GM18507 (cell line): ENCODE measurements at regions not wholly inside any gene's neighbourhood (a gene's known extent, or its start where the extent isn't known, plus 50 kb on each side); places are given as distances from the start of the nearest gene placed in this dataset.
A peak's percentile ranks its signal among the peaks of the same experiment; 100 is the strongest.

Experiments used
- DNase-seq: peaks from one replicate; pipeline ENCODE4 v3.0.0; 2011; ENCODE audit warnings: low read depth; ENCODE audit not compliant: insufficient read length; ENCODE audit errors: extremely low spot score
- FAIRE-seq: peaks from 2 replicates; lab custom pipeline; 2011; peaks lifted over from hg19 to GRCh38; lab: Jason Lieb, UNC

GRCh38 chr18:57991552-57991951 lies 52.5 kb upstream of the NEDD4L start:
- FAIRE-seq, result no peak
- DNase-seq, result no peak

GRCh38 chr18:57989536-57989935 lies 54.5 kb upstream of the NEDD4L start:
- no peak for FAIRE-seq
- no peak for DNase-seq

GRCh38 chr18:57984490-57985115 lies 59.4 kb upstream of the NEDD4L start:
- DNase-seq (no peak), FAIRE-seq (no peak)

- no peak for DNase-seq
- FAIRE-seq, result no peak
Observed at GRCh38 chr18:57983965-57984364, 60.1 kb upstream of the NEDD4L start.

- no peak for DNase-seq
- FAIRE-seq, result no peak
Observed at GRCh38 chr18:57983472-57983871, 60.6 kb upstream of the NEDD4L start.

GRCh38 chr18:57982372-57983021 lies 61.5 kb upstream of the NEDD4L start:
- FAIRE-seq, result no peak
- DNase-seq, result no peak

GRCh38 chr18:57981308-57982028 lies 62.6 kb upstream of the NEDD4L start:
- no peak for DNase-seq
- FAIRE-seq, result no peak

- DNase-seq, result no peak
- no peak for FAIRE-seq
Observed at GRCh38 chr18:57980573-57981307, 63.3 kb upstream of the NEDD4L start.

- no peak for DNase-seq
- FAIRE-seq, result peak; percentile 63
Observed at GRCh38 chr18:57976230-57976773, 67.7 kb upstream of the NEDD4L start.

- FAIRE-seq (peak; percentile 64), DNase-seq (no peak)
Observed at GRCh38 chr18:57975805-57976204, 68.2 kb upstream of the NEDD4L start.

GRCh38 chr18:57974585-57975265 lies 69.3 kb upstream of the NEDD4L start:
- FAIRE-seq, result no peak
- DNase-seq, result no peak

GRCh38 chr18:57973889-57974288 lies 70.1 kb upstream of the NEDD4L start:
- FAIRE-seq, result no peak
- DNase-seq, result no peak

GRCh38 chr18:57970356-57971095 lies 73.5 kb upstream of the NEDD4L start:
- DNase-seq (no peak), FAIRE-seq (no peak)

GRCh38 chr18:57969824-57970223 lies 74.2 kb upstream of the NEDD4L start:
- FAIRE-seq, result no peak
- no peak for DNase-seq

- peak; percentile 24 for FAIRE-seq
Observed at GRCh38 chr18:57965246-57965645, 78.8 kb upstream of the NEDD4L start.

GRCh38 chr18:57961876-57962505 lies 82.0 kb upstream of the NEDD4L start:
- DNase-seq, result no peak
- FAIRE-seq, result no peak

More at GRCh38 chr18:57965246-57965645, 78.8 kb upstream of the NEDD4L start:
- no peak for DNase-seq

GRCh38 chr18:57961411-57961810 lies 82.6 kb upstream of the NEDD4L start:
- DNase-seq (no peak), FAIRE-seq (no peak)

GRCh38 chr18:57959278-57959677 lies 84.7 kb upstream of the NEDD4L start:
- no peak for DNase-seq
- peak; percentile 47 for FAIRE-seq
